ENCODE measurements at regions not wholly inside any gene's neighbourhood (a gene's known extent, or its start where the extent isn't known, plus 50 kb on each side); places are given as distances from the start of the nearest gene placed in this dataset.
"Not testable (repeated sequence)": the region's sequence is repeated elsewhere in the genome, so short reads cannot be mapped to it uniquely, and the experiment has no call there.

GRCh38 chr5:39654715-39655114 is 229.9 kb upstream of the DAB2 start:
- DNase-seq (ENCODE audit: low read depth in 2 of 2), result no peak

DNA sequence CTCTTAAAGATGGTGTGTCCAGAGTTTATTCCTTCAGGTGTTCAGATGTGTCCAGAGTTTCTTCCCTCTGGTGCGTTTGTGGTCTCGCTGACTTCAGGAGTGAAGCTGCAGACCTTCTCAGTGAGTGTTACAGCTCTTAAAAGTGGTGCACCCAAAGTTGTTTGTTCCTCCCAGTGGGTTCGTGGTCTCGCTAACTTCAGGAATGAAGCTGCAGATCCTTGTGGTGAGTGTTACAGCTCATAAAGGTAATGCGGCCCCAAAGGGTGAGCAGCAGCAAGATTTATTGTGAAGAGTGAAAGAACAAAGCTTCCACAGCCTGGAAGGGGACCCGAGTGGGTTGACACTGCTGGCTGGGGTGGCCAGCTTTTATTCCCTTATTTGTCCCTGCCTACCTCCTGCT is 227.7 kb upstream of the DAB2 start:
- DNase-seq (ENCODE audit: low read depth in 2 of 2), result not testable (repeated sequence)

DNA sequence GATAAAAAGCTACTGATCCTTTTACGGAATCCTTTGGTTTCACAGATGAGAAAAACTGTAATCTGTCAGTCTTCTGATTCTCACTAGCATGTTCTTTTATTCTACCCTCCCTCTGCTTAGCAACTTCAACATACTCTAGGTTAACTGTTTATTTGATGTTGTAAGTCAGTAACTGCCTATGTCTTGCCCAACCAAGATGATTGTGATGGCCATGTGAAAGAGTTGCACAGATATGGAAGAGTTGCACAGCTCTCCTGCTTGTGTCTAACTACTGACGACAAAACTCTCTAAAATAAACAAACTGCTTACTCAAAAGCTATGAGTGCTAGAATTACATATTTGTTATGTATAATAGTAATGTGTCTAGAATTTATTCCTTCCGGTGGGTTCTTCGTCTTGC is 227.3 kb upstream of the DAB2 start:
- no peak for DNase-seq (ENCODE audit: low read depth in 2 of 2)

GRCh38 chr5:39650008-39650762 is 225.4 kb upstream of the DAB2 start:
- DNase-seq (ENCODE audit: low read depth in 2 of 2), result no peak

DNA sequence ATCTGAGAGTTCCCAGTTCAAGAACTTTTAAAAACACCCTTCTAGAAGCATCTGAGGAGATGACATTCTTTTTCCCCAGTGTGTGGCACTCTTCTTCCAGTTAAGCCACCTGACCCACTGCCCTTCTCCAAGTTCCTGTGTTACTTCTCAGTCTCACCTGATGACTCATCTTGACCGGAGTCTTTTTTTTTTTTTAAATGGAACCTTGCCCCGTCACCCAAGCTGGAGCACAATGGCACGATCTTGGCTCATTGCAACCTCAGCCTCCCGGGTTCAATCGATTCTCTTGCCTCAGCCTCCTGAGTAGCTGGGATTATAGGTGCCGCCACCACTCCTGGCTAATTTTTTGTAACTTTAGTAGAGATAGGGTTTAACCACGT is 224.1 kb upstream of the DAB2 start:
- DNase-seq (ENCODE audit: low read depth in 2 of 2), result no peak

GRCh38 chr5:39648085-39648847 is 223.5 kb upstream of the DAB2 start:
- DNase-seq (ENCODE audit: low read depth in 2 of 2), result no peak

DNA sequence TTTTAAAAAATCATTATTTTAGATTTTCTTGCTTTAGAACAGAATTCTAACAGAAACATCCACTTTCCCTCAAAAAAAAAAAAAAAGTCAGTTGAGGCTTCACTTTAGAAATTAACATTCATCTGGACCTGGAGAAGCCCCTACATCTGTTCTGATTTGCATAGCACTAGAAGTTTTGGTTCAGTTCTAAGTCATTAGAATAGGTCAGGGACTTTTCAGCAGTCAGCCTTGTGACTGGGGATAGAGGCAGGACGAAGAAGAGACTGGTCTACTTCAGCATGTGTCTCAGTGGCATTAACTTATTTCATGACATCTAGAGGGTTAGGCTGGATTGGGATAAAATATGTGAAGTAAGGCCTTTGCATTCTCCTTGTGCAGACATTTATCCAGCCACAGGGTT is 215.8 kb upstream of the DAB2 start:
- no peak for DNase-seq (ENCODE audit: low read depth in 2 of 2)

DNA sequence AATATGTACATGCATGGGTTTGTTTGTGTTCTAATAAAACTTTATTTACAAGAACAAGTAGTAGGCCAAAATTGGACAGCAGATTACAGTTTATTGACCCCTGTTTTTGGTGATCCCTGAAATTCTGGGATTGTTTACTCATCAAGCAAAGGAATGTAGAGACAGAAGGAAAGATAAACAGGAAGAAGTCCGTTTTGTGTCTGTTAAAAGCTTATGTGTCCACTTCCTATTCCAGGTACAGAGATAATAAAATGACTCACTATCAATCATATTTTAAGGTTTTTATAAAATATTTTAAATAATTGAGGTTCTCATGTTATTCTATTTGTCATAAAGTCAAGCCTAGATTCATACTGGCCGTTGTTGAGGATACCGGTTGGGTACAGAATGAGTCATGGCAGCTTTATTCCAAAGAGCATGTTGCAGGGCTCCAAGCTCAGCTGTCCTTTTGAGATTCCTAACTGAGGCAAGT is 214.9 kb upstream of the DAB2 start:
- DNase-seq (ENCODE audit: low read depth in 2 of 2), result no peak

GRCh38 chr5:39638813-39639212 is 214.0 kb upstream of the DAB2 start:
- DNase-seq (ENCODE audit: low read depth in 2 of 2), result no peak

- DNase-seq (ENCODE audit: low read depth in 2 of 2), result no peak
Observed at GRCh38 chr5:39633057-39633456, 208.3 kb upstream of the DAB2 start.

DNA sequence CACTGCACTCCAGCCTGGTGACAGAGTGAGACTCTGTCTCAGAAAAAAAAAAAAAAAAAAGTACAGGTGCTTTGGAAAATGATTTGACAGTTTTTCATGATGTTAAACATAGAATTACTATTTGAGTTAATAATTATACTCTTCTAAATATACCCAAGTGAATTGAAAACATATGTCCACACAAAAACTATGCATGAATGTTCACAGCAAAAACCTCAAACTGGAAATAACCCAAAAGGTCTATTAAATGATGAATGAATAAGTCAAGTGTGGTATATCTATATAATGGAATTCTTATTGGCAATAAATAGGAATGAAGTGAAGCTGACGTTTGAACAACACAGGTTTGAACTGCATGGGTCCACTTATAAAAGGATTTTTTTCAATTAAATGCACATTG is 207.2 kb upstream of the DAB2 start:
- DNase-seq (ENCODE audit: low read depth in 2 of 2), result no peak

DNA sequence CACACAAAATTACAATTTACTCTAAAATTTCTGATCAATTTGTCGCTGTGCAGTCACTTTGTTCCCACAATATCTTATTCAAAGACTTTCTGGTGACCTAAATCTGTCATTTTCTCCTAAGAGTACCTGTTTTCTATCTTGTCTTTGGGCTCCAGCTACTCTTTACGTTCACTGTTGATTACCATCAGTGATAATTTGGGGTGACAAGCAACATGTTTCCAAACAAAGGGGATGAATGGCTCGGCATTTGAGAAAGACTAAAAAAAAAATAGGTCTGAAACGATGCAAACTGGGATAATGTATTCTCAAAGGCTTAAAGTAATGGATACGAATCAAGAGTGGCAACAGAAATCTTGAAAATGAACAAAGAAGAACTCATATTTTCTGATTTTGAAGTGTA is 205.2 kb upstream of the DAB2 start:
- DNase-seq (ENCODE audit: low read depth in 2 of 2), result no peak

DNA sequence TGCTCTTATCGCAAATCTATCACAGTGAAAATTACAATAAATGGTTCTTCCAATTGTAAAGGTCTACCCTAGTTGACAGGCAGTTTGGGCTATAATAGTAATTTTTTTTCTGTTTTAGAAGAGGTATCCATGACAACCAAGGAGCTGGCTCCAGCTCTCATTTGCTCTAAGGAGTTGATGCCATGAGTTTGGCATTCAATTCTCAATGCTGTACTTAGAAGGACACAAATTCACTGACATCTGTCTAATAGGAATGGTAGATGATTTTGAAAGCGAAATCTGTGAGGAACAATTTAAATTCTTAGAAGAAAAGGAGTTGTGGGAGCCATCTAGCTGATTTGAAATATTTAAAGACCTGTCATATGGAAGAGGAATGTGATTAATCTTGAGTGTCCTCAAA is 203.6 kb upstream of the DAB2 start:
- no peak for DNase-seq (ENCODE audit: low read depth in 2 of 2)

GRCh38 chr5:39624890-39625289 is 200.1 kb upstream of the DAB2 start:
- no peak for DNase-seq (ENCODE audit: low read depth in 2 of 2)

DNA sequence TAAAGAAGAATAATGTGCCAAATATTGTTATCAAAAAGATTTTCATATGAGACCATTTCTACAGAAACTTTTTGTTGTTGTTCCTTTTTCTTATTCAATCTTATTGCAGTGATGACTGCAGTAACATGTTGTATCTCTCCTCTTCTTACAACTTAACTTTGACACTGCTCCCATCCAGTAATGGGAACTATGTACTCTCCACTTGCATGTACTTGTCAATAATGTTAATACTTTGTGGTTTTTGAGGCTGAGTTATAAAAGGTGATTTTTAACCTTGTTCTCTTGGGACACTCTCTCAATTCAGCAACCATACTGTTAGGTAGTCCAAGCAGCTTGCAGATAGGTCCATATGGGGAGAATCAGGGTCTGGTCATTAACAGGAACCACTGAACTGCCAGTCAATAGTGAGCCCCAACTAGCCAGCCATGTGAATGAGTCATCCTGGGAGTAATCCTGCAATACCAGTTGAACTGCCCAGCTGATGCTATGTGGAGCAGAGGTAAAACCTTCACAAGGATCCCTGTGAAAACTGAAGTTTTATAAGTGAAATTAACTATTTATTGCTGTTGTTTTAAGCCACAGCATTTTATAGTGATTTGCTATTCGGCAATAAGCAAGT is 199.6 kb upstream of the DAB2 start:
- no peak for DNase-seq (ENCODE audit: low read depth in 2 of 2)

GRCh38 chr5:39623291-39623865 is 198.6 kb upstream of the DAB2 start:
- no peak for DNase-seq (ENCODE audit: low read depth in 2 of 2)

GRCh38 chr5:39622281-39622680 is 197.5 kb upstream of the DAB2 start:
- no peak for DNase-seq (ENCODE audit: low read depth in 2 of 2)

DNA sequence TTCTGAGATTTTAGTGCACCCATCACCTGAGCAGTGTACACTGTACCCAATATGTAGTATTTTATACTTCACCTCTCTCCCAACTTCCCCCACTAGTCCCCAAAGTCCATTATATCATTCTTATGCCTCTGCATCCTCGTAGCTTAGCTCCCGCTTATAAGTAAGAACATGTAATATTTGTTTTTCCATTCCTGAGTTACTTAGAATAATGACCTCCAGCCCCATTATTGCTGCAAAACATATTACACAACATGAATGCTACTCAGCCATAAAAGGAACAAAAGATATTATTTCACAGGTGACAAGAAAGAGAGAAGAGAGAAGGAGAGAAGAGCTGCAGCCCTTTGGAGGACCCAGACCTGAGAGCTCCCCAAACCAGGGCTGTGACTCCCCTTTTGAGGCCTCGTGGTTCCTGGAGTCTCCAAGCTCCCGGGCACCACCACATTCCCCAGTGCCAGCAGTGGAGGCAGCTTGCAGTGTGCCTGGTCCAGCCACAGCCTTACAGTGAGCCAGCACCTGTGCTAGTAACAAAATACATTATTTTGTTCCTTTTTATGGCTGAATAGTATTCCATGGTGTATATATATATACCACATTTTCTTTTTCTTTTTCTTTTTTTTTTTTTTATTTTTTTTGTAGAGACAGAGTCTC is 194.5 kb upstream of the DAB2 start:
- no peak for DNase-seq (ENCODE audit: low read depth in 2 of 2)

DNA sequence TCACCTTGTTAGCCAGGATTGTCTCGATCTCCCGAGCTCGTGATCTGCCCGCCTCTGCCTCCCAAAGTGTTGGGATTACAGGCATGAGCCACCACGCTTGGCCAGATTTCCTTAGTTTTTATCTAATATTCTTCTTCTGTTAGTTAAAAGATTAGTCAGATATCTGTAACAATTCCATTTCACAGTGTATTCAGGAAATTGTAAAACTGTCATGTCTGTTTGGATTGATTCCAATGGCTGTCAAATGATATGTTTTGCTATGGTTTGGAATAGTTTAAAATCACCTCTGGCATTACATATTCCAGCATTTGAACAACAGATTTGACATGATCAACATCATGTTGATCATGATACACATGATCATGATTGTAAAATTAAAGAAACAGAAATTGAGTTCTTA is 193.6 kb upstream of the DAB2 start:
- DNase-seq (ENCODE audit: low read depth in 2 of 2), result no peak

GRCh38 chr5:39616131-39616530 is 191.4 kb upstream of the DAB2 start:
- DNase-seq (ENCODE audit: low read depth in 2 of 2), result no peak

DNA sequence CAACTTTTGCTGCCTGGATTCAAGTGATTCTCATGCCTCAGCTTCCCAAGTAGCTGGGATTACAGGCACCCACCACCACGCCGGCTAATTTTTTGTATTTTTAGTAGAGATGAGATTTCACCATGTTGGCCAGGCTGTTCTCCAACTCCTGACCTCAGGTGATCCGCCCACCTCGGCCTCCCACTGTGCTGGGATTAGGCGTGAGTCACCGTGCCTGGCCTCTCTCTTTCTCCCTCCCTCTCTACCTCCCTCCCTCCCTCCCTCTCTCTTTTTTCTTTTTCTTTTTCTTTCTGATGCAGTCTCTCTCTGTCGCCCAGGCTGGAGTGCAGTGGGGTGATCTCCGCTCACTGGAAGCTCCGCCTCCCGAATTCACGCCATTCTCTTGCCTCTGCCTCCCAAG is 186.3 kb upstream of the DAB2 start:
- not testable (repeated sequence) for DNase-seq (ENCODE audit: low read depth in 2 of 2)

DNA sequence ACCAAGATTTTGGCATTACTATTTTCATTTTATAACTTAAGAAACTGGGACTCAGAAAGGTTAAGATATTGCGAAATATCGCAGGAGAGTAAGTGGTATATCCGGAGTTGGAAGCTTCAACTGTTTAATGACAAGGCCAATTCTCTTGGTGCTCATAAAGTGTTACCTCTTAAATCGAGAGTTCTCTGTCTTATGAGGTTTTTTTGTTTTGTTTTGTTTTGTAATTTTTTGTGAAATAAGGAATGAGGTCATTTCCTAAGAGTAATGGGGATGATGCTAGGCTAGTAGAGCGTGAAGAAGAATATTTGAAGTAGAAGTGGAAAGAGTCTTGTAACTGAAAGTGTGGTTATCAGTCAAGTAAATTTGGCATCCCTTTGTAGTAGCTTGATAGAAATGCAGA is 183.2 kb upstream of the DAB2 start:
- DNase-seq (ENCODE audit: low read depth in 2 of 2), result no peak
